Neural progenitor cell (in vitro differentiated cells): ENCODE measurements at regions not wholly inside any gene's neighbourhood (a gene's known extent, or its start where the extent isn't known, plus 50 kb on each side); places are given as distances from the start of the nearest gene placed in this dataset.

Experiments used
- DNase-seq: peaks from one replicate; pipeline ENCODE4 v3.0.0-alpha.2; 2016; ENCODE audit warnings: low spot score
- H2AFZ ChIP-seq: fragments of 200-600 bp; sonication (generic); replicated peaks from 2 replicates; pipeline ENCODE4 v1.6.1; 2016; ENCODE audit warnings: antibody characterized with exemption
- H3F3A ChIP-seq: fragments of 200-600 bp; sonication (generic); 2 replicates; pipeline ENCODE4 v1.6.1; 2016; ENCODE audit warnings: antibody characterized with exemption, low read depth
- H3K27ac ChIP-seq: fragments of 200-600 bp; sonication (generic); 2 replicates; pipeline ENCODE4 v1.5.1; 2016; ENCODE audit warnings: mild to moderate bottlenecking
- H3K27me3 ChIP-seq: fragments of 200-600 bp; sonication (generic); 2 replicates; pipeline ENCODE4 v1.6.1; 2016; ENCODE audit warnings: mild to moderate bottlenecking, moderate library complexity
- H3K36me3 ChIP-seq: fragments of 200-600 bp; sonication (generic); 2 replicates; pipeline ENCODE4 v1.5.1; 2016
- H3K4me1 ChIP-seq: fragments of 200-600 bp; sonication (generic); 2 replicates; pipeline ENCODE4 v1.6.1; 2016; ENCODE audit warnings: mixed run types
- H3K4me2 ChIP-seq: fragments of 200-600 bp; sonication (generic); 2 replicates; pipeline ENCODE4 v1.6.1; 2016
- H3K4me3 ChIP-seq: fragments of 200-600 bp; sonication (generic); 2 replicates; pipeline ENCODE4 v1.5.1; 2016
- H3K79me2 ChIP-seq: fragments of 200-600 bp; sonication (generic); 2 replicates; pipeline ENCODE4 v1.6.1; 2016; ENCODE audit warnings: low read depth
- H3K9ac ChIP-seq: fragments of 200-600 bp; sonication (generic); 2 replicates; pipeline ENCODE4 v1.6.1; 2016
- H3K9me3 ChIP-seq: fragments of 200-600 bp; sonication (generic); 2 replicates; pipeline ENCODE4 v1.5.1; 2016; ENCODE audit warnings: low read depth
- H4K20me1 ChIP-seq: fragments of 200-600 bp; sonication (generic); 2 replicates; pipeline ENCODE4 v1.6.1; 2016; ENCODE audit warnings: low read depth
- H3K27ac Mint-ChIP-seq: 3 replicates; pipeline ENCODE4 v1.8.0; 2021; ENCODE audit warnings: mixed read lengths
- H3K27me3 Mint-ChIP-seq: 2 replicates; pipeline ENCODE4 v1.8.0; 2022; ENCODE audit warnings: low read depth, mild to moderate bottlenecking, inconsistent platforms, moderate library complexity, mixed read lengths; ENCODE audit not compliant: insufficient read depth
- H3K36me3 Mint-ChIP-seq: 3 replicates; pipeline ENCODE4 v1.8.0; 2021; ENCODE audit warnings: mixed read lengths
- H3K4me1 Mint-ChIP-seq: 3 replicates; pipeline ENCODE4 v1.8.0; 2021; ENCODE audit warnings: mixed read lengths
- H3K4me3 Mint-ChIP-seq: 3 replicates; pipeline ENCODE4 v1.8.0; 2021; ENCODE audit warnings: mild to moderate bottlenecking, moderate library complexity, mixed read lengths
- H3K9me3 Mint-ChIP-seq: 3 replicates; pipeline ENCODE4 v1.8.0; 2020; ENCODE audit warnings: mixed read lengths
- EZH2 ChIP-seq: fragments of 200-600 bp; sonication (generic); IDR thresholded peaks from 2 replicates; pipeline ENCODE4 v1.6.1; 2017; ENCODE audit warnings: antibody characterized with exemption, mild to moderate bottlenecking, moderate library complexity
- EZH2phosphoT487 ChIP-seq: fragments of 200-600 bp; sonication (generic); IDR thresholded peaks from 2 replicates; pipeline ENCODE4 v1.6.1; 2017; ENCODE audit warnings: antibody characterized with exemption
- TF ChIP-seq, protein P1 (sequence below): fragments of 200-600 bp; sonication (generic); IDR thresholded peaks from 2 replicates; pipeline ENCODE4 v1.5.1; 2017; ENCODE audit warnings: antibody characterized with exemption, mild to moderate bottlenecking

DNA sequence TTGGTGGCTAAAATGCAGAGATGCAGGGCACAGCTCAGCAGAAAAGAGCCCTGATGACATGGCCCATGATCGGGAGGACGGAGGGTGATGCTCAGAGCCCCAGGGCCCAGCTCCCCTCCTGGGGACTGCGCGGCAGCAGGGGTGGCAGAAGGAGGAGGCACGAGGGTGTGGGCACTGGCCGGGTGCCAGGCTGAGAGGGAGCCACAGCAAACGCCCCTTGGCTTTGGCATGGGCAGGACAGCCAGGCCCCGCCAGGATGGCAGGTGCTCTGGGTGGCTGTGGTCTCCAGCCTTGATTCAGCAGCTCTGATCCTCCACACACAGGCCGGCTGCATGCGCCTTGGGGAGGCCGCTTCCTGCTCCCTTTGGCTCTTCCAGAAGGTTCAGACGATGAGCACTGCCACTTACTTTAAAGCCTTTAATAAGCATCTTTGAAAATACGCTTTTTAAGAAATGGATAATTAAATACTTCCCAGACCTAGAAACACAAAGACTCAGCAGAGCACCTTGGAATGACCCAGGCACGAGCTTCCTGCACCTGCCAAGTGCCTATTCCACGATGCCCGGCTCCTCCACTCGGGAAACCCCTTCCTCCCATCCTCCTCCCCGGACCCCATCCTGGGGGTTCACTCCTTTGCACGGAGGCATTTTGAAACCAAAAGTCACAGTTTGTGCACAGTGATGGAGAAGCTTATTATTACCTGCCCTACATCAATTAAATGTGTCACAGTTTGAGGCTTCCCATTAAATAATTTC, 78.5 kb upstream of the SNTG2 start:
- H3K4me1 ChIP-seq = no peaks in the 10 kb centered on the region
- H3K4me2 ChIP-seq = no peak overlapping the region
- no peak overlapping the region for H2AFZ ChIP-seq
- DNase-seq = no peak
- no peak overlapping the region for H3K9ac ChIP-seq
- H3K27me3 Mint-ChIP-seq = peaks cover 6% of the 10 kb centered on the region
- no peak overlapping the region for H3K27ac ChIP-seq
- no peak overlapping the region for H3K4me3 Mint-ChIP-seq
- no peaks in the 10 kb centered on the region for H4K20me1 ChIP-seq
- TF ChIP-seq, protein P1, sequence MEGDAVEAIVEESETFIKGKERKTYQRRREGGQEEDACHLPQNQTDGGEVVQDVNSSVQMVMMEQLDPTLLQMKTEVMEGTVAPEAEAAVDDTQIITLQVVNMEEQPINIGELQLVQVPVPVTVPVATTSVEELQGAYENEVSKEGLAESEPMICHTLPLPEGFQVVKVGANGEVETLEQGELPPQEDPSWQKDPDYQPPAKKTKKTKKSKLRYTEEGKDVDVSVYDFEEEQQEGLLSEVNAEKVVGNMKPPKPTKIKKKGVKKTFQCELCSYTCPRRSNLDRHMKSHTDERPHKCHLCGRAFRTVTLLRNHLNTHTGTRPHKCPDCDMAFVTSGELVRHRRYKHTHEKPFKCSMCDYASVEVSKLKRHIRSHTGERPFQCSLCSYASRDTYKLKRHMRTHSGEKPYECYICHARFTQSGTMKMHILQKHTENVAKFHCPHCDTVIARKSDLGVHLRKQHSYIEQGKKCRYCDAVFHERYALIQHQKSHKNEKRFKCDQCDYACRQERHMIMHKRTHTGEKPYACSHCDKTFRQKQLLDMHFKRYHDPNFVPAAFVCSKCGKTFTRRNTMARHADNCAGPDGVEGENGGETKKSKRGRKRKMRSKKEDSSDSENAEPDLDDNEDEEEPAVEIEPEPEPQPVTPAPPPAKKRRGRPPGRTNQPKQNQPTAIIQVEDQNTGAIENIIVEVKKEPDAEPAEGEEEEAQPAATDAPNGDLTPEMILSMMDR = no peak
- no peak for TF ChIP-seq EZH2phosphoT487
- no peak for TF ChIP-seq EZH2
- H3K4me3 ChIP-seq = no peak overlapping the region
- no peaks in the 10 kb centered on the region for H3K79me2 ChIP-seq
- peaks cover 17% of the 10 kb centered on the region for H3K4me1 Mint-ChIP-seq
- H3K9me3 Mint-ChIP-seq = no peaks in the 10 kb centered on the region
- no peak overlapping the region for H3K27ac Mint-ChIP-seq
- no peaks in the 10 kb centered on the region for H3K36me3 ChIP-seq
- H3K9me3 ChIP-seq = no peaks in the 10 kb centered on the region
- no peaks in the 10 kb centered on the region for H3K27me3 ChIP-seq
- H3F3A ChIP-seq = no peaks in the 10 kb centered on the region
- H3K36me3 Mint-ChIP-seq = no peaks in the 10 kb centered on the region

DNA sequence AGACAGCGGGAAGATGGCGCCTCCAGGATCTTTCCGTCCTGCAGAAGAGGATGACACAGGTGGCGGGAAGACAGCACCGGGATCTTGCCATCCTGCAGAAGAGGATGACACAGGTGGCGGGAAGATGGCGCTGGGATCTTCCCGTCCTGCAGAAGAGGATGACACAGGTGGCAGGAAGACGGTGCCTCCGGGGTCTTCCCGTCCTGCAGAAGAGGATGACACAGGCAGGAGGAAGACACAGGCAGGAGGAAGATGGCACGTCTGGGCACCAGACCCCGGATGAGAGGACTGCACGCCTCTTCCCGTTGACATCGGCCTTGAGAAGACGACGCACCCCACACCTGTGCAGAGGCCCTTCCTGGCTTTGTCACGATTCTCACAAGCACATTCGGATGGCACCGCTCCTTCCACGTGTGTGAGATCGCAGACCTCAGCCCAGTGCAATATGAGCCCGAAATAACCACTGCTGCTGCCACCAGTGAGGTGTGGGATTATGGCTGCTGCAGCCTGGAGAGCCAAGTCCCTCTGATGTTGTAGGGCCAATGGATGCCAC, 79.4 kb upstream of the SNTG2 start:
- Mint-ChIP-seq H3K36me3 (no peaks in the 10 kb centered on the region), H3K4me3 (no peak overlapping the region), H3K4me1 (peaks cover 24% of the 10 kb centered on the region), H3K27ac (no peak overlapping the region), H3K9me3 (no peaks in the 10 kb centered on the region), H3K27me3 (peaks cover 10% of the 10 kb centered on the region)
- Histone ChIP-seq H3K27me3 (no peaks in the 10 kb centered on the region), H3K9ac (no peak overlapping the region), H3K36me3 (no peaks in the 10 kb centered on the region), H3F3A (no peaks in the 10 kb centered on the region), H4K20me1 (no peaks in the 10 kb centered on the region), H3K9me3 (no peaks in the 10 kb centered on the region), H3K27ac (no peak overlapping the region), H3K4me2 (no peak overlapping the region), H3K79me2 (no peaks in the 10 kb centered on the region), H3K4me3 (no peak overlapping the region), H3K4me1 (no peaks in the 10 kb centered on the region), H2AFZ (no peak overlapping the region)
- DNase-seq = no peak
- TF ChIP-seq EZH2phosphoT487 = no peak

DNA sequence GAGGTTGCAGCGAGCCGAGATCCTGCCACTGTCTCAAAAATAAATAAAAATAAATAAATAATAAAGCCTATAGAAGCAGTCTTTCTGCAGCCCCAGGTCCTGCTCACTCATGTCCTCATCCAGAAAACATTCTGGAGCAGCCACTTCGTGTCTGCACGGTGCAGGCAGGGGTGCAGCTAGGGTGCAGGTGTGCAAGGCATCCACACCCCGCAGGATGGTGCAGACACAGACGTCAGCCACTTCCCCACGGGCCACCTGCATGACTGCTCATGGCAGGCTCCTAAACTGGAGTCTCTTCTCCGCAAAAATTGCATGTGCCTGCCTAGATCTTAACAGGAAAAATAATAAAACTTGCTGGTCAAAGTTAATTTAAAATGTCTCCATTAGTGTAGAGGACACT, 80.2 kb upstream of the SNTG2 start:
- H3F3A ChIP-seq = no peaks in the 10 kb centered on the region
- H3K36me3 ChIP-seq = no peaks in the 10 kb centered on the region
- no peaks in the 10 kb centered on the region for H3K27me3 ChIP-seq
- H3K27ac Mint-ChIP-seq = no peak overlapping the region
- no peak overlapping the region for H3K4me2 ChIP-seq
- H3K27me3 Mint-ChIP-seq = peaks cover 10% of the 10 kb centered on the region
- H3K4me3 Mint-ChIP-seq = no peak overlapping the region
- no peaks in the 10 kb centered on the region for H3K36me3 Mint-ChIP-seq
- no peaks in the 10 kb centered on the region for H3K79me2 ChIP-seq
- no peak overlapping the region for H3K27ac ChIP-seq
- H3K4me1 ChIP-seq = peaks cover 4% of the 10 kb centered on the region
- TF ChIP-seq EZH2phosphoT487 (no peak), EZH2 (no peak)
- TF ChIP-seq, protein P1 = no peak
- DNase-seq = no peak
- H3K4me3 ChIP-seq = no peak overlapping the region
- H3K4me1 Mint-ChIP-seq = peaks cover 33% of the 10 kb centered on the region
- no peak overlapping the region for H3K9ac ChIP-seq
- H4K20me1 ChIP-seq = no peaks in the 10 kb centered on the region
- H3K9me3 Mint-ChIP-seq = no peaks in the 10 kb centered on the region
- no peaks in the 10 kb centered on the region for H3K9me3 ChIP-seq
- H2AFZ ChIP-seq = no peak overlapping the region

DNA sequence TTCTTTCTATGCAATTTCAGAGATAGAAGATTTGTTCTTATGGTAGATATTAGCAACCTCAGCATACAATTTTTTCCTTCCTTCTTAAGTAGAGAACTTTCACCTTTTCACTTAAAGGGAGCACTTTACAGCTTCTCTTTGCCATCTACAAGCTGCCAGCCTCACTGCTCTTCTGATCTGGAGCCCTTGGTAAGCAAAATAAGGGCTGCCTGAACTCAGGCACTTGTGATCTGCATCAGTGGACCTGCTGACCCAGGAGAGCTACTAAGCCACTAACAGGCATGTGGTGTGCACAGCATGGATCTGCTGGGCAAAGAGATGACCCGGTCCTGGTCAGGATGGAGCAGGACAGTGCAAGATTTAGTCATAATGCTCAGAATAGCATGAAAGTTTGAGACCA, 80.8 kb upstream of the SNTG2 start:
- DNase-seq = no peak
- H3K27ac ChIP-seq = no peak overlapping the region
- no peaks in the 10 kb centered on the region for H3K79me2 ChIP-seq
- H3K9me3 Mint-ChIP-seq = no peaks in the 10 kb centered on the region
- H3K4me3 ChIP-seq = no peak overlapping the region
- H3K4me2 ChIP-seq = no peak overlapping the region
- H3K4me3 Mint-ChIP-seq = no peak overlapping the region
- TF ChIP-seq EZH2 (no peak), EZH2phosphoT487 (no peak)
- TF ChIP-seq, protein P1 = no peak
- H3K27me3 Mint-ChIP-seq = peaks cover 10% of the 10 kb centered on the region
- no peak overlapping the region for H3K27ac Mint-ChIP-seq
- no peaks in the 10 kb centered on the region for H4K20me1 ChIP-seq
- H3K36me3 Mint-ChIP-seq = no peaks in the 10 kb centered on the region
- H3K27me3 ChIP-seq = no peaks in the 10 kb centered on the region
- H3K9ac ChIP-seq = no peak overlapping the region
- no peak overlapping the region for H2AFZ ChIP-seq
- peaks cover 4% of the 10 kb centered on the region for H3K4me1 ChIP-seq
- H3F3A ChIP-seq = no peaks in the 10 kb centered on the region
- no peaks in the 10 kb centered on the region for H3K9me3 ChIP-seq
- H3K4me1 Mint-ChIP-seq = peaks cover 33% of the 10 kb centered on the region
- no peaks in the 10 kb centered on the region for H3K36me3 ChIP-seq
